A549 (cell line): ENCODE measurements at regions not wholly inside any gene's neighbourhood (a gene's known extent, or its start where the extent isn't known, plus 50 kb on each side); places are given as distances from the start of the nearest gene placed in this dataset.

Experiments
- ATAC-seq, 2 experiments: fragments of 200-7000 bp in 1 of 2; fragments of >200 bp in 1 of 2; cut with Nextera tagmentation in 1 of 2; cut with Tn5 transposase in 1 of 2; 3 replicates each; pipeline versions ENCODE4 v1.8.0 to v1.9.1; 2018 to 2020; ENCODE audit warnings: mild to moderate bottlenecking in 1 of 2, moderate library complexity in 1 of 2
- CTCF ChIA-PET: fragments of 300-600 bp; sonication (Branson Sonifier 250); formaldehyde crosslinking; extraction: SDS; loops from one replicate; lab custom pipeline; 2021; ENCODE audit warnings: antibody characterized with exemption, inconsistent platforms; lab: Yijun Ruan, JAX
- POLR2A ChIA-PET: fragments of 350-600 bp; formaldehyde crosslinking; extraction: SDS; loops from one replicate; lab custom pipeline; 2021; ENCODE audit warnings: antibody characterized with exemption, inconsistent platforms; lab: Yijun Ruan, JAX
- DNase-seq, 2 experiments: peaks; one replicate each; pipeline versions ENCODE4 v3.0.0 to v3.0.0-alpha.2; 2011 to 2016; ENCODE audit warnings: low read depth in 1 of 2, low spot score in 1 of 2
- FAIRE-seq: peaks from 2 replicates; lab custom pipeline; 2011; peaks lifted over from hg19 to GRCh38; lab: Jason Lieb, UNC
- H3K27ac ChIP-seq, 2 experiments: fragments of >200 bp; sonication (Bioruptor Twin); formaldehyde crosslinking; 3 replicates each; pipeline ENCODE4 v1.5.1; 2016 to 2017
- H3K4me1 ChIP-seq: fragments of >200 bp; sonication (Bioruptor Twin); formaldehyde crosslinking; 3 replicates; pipeline ENCODE4 v1.6.1; 2016
- H3K4me2 ChIP-seq: fragments of >200 bp; sonication (Bioruptor Twin); formaldehyde crosslinking; 3 replicates; pipeline ENCODE4 v1.6.1; 2016
- H3K4me3 ChIP-seq: fragments of >200 bp; sonication (Bioruptor Twin); formaldehyde crosslinking; 3 replicates; pipeline ENCODE4 v1.5.1; 2016
- H3K9me3 ChIP-seq: fragments of >200 bp; sonication (Bioruptor Twin); formaldehyde crosslinking; 3 replicates; pipeline ENCODE4 v1.6.1; 2016
- BHLHE40 ChIP-seq: IDR thresholded peaks from 2 replicates; pipeline ENCODE4 v1.6.1; 2012; ENCODE audit warnings: low read depth, low read length, inconsistent platforms
- CHD2 ChIP-seq: fragments of 150-350 bp; IDR thresholded peaks from 2 replicates; pipeline ENCODE4 v1.6.1; 2014; ENCODE audit warnings: low read length; ENCODE audit not compliant: partially characterized antibody
- CHD4 ChIP-seq: fragments of 200-600 bp; sonication (generic); IDR thresholded peaks from 2 replicates; pipeline ENCODE4 v1.6.1; 2016; ENCODE audit warnings: antibody characterized with exemption, mild to moderate bottlenecking, borderline replicate concordance
- EP300 ChIP-seq, 2 experiments: fragments of >200 bp; sonication (Bioruptor Twin); formaldehyde crosslinking; IDR thresholded peaks; 2 replicates in 1 of 2; 3 replicates in 1 of 2; pipeline ENCODE4 v1.6.1; 2016 to 2017
- FOSB ChIP-seq: fragments of 250-450 bp; sonication (Bioruptor Pico); IDR thresholded peaks from 2 replicates; pipeline ENCODE4 v1.5.0; 2020; ENCODE audit warnings: mild to moderate bottlenecking, moderate library complexity
- FOXS1 ChIP-seq: fragments of 250-450 bp; sonication (Bioruptor Pico); IDR thresholded peaks from 2 replicates; pipeline ENCODE4 v1.5.0; 2020; ENCODE audit warnings: mild to moderate bottlenecking, moderate library complexity
- GATA3 ChIP-seq: IDR thresholded peaks from 2 replicates; pipeline ENCODE4 v1.6.1; 2012; ENCODE audit warnings: borderline replicate concordance
- NFE2L2 ChIP-seq: fragments of 150-350 bp; conservative IDR thresholded peaks from 2 replicates; pipeline ENCODE4 v1.6.1; 2014; ENCODE audit warnings: low read length
- PHF8 ChIP-seq: fragments of 200-600 bp; sonication (generic); IDR thresholded peaks from 2 replicates; pipeline ENCODE4 v1.6.1; 2016; ENCODE audit warnings: low read depth, mild to moderate bottlenecking, antibody characterized with exemption, moderate library complexity, borderline replicate concordance
- RAD21 ChIP-seq, 2 experiments: fragments of >200 bp in 1 of 2; sonication (Bioruptor Twin) in 1 of 2; formaldehyde crosslinking in 1 of 2; IDR thresholded peaks in 1 of 2; conservative IDR thresholded peaks in 1 of 2; 2 replicates in 1 of 2; 3 replicates in 1 of 2; pipeline ENCODE4 v1.6.1; 2012 to 2018; ENCODE audit warnings: inconsistent platforms in 1 of 2
- RARB ChIP-seq: fragments of 250-450 bp; sonication (Bioruptor Pico); IDR thresholded peaks from 2 replicates; pipeline ENCODE4 v1.8.0; 2021; ENCODE audit warnings: mild to moderate bottlenecking, moderate library complexity
- TP53 ChIP-seq: fragments of 250-450 bp; sonication (Bioruptor Pico); IDR thresholded peaks from 2 replicates; pipeline ENCODE4 v1.5.0; 2021; ENCODE audit warnings: mild to moderate bottlenecking, moderate library complexity
- ZC3H11A ChIP-seq: fragments of 450-650 bp; IDR thresholded peaks from 2 replicates; pipeline ENCODE4 v1.6.1; 2014; ENCODE audit warnings: antibody characterized with exemption, mild to moderate bottlenecking
- ZNF302 ChIP-seq: fragments of 250-450 bp; sonication (Bioruptor Pico); IDR thresholded peaks from 2 replicates; pipeline ENCODE4 v1.9.0; 2021; ENCODE audit warnings: inconsistent platforms, mild to moderate bottlenecking, moderate library complexity
- WGBS: methylation state at CpG from one replicate; pipeline ENCODE4 v1.1.6; 2017; ENCODE audit errors: missing lambda C conversion rate; 5-methylcytosine and 5-hydroxymethylcytosine counted together
- TF ChIP-seq, protein P1 (sequence below): fragments of 150-350 bp; IDR thresholded peaks from 2 replicates; pipeline ENCODE4 v1.6.1; 2014; ENCODE audit warnings: low read depth, mild to moderate bottlenecking, low read length
- TF ChIP-seq, protein P2 (sequence below): fragments of 450-650 bp; IDR thresholded peaks from 2 replicates; pipeline ENCODE4 v1.6.1; 2014; ENCODE audit warnings: antibody characterized with exemption
- TF ChIP-seq, protein P3 (sequence below): fragments of 250-450 bp; sonication (Bioruptor Pico); IDR thresholded peaks from 2 replicates; pipeline ENCODE4 v1.5.0; 2021; ENCODE audit warnings: mild to moderate bottlenecking, moderate library complexity, borderline replicate concordance
- TF ChIP-seq, protein P4 (sequence below): IDR thresholded peaks from 2 replicates; pipeline ENCODE4 v1.6.1; 2012; ENCODE audit warnings: low read depth, borderline replicate concordance

DNA sequence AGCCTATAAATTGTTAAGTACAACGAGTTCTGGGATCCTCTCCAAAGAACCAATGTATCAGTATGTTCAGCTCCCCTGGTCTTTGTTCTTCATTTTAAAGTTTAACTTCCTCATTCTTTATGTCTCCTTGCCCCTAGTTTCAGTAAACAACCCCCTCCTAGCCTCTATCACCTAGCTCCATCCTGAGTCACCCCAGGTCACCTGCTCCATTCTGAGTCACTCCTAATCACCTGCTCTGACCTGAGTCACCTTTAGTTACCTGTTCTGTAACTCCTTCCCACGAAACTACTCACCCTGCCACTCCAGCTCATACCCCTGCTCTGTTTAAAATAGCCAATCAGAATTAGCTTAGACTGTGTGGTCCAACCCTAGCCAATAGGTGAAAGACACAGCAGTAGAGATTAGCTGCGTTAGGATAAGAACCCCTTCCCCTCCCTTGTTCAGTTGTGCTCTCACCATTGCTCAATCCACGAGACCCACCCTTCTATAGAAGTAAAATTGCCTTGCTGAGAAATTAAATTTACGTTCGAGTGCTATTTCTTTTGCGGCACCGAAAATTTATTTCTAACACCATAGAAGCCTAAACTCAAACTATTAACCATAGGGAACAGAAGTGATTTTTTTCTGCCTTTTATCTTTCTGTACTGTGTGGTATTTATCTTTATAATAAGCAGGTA is 245.0 kb upstream of the ADAMTS9 start:
- no peak for DNase-seq
- WGBS: 22% methylated on average over 7 of the region's 8 CpGs
- TF ChIP-seq ZNF302 (CRISPR knock-in tag) (no peak), ZC3H11A (no peak), RAD21 (conservative IDR thresholded peaks at IDR 0.05 in 1 of 2, IDR thresholded peaks at IDR 0.05 in 1 of 2) (no peak), PHF8 (no peak)
- TF ChIP-seq, protein P1, sequence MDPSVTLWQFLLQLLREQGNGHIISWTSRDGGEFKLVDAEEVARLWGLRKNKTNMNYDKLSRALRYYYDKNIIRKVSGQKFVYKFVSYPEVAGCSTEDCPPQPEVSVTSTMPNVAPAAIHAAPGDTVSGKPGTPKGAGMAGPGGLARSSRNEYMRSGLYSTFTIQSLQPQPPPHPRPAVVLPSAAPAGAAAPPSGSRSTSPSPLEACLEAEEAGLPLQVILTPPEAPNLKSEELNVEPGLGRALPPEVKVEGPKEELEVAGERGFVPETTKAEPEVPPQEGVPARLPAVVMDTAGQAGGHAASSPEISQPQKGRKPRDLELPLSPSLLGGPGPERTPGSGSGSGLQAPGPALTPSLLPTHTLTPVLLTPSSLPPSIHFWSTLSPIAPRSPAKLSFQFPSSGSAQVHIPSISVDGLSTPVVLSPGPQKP: no peak
- TF ChIP-seq, protein P2, sequence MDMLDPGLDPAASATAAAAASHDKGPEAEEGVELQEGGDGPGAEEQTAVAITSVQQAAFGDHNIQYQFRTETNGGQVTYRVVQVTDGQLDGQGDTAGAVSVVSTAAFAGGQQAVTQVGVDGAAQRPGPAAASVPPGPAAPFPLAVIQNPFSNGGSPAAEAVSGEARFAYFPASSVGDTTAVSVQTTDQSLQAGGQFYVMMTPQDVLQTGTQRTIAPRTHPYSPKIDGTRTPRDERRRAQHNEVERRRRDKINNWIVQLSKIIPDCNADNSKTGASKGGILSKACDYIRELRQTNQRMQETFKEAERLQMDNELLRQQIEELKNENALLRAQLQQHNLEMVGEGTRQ: no peak
- no peaks in the 10 kb centered on the region for H3K9me3 ChIP-seq
- ATAC-seq: no peak
- no peak overlapping the region for H3K4me3 ChIP-seq
- no peaks in the 10 kb centered on the region for H3K4me1 ChIP-seq
- no peak for FAIRE-seq
- CTCF ChIA-PET: no interaction called here
- no peak overlapping the region for H3K4me2 ChIP-seq
- H3K27ac ChIP-seq: no peak overlapping the region
- POLR2A ChIA-PET: no interaction called here

DNA sequence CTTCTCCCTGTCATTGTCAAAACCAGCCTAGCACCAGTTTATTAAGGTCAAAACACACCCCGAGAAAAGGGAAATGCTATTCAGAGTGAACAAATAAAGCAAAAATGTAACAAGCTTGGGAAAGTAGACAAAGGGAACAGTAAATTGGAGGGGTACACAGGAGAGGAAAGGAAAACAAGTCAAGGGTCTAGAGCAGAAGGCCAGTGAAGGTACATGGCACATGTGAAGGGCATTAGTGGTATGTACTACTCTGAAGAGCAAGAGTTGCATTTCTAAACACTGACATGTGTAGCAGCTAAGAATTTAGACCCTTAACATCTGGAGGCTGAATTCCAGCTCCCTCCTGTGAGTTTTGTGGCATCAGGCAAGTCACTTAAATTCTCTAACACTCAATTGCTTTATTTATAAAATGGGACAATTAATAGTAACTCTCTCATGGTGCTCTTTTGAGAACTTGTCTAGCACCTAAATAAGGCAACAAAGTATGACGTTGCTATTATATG is 244.3 kb upstream of the ADAMTS9 start:
- ChIA-PET POLR2A (no interaction called here), CTCF (no interaction called here)
- 14% methylated on average over 2 of the region's 2 CpGs for WGBS

DNA sequence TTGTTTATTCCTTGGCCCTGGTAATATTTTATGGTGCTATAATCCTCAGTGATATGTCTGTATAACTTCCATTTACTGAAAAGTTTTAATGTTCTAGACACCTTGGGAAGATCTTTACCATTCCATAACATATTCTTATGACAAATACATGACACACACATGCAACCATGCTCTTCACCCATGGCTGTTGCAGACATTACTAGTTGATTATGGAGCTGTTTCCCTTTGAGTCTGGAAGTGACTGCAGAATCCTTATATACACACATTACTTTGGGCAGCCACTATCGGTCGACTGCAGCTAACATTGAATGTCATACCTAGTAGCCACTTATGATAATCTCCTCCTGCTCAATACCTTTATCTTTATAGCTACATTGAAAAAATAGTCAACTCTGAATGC is 243.1 kb upstream of the ADAMTS9 start:
- no peak for FAIRE-seq
- no peak overlapping the region for H3K27ac ChIP-seq
- ChIA-PET POLR2A (no interaction called here), CTCF (no interaction called here)
- 24% methylated on average over 2 of the region's 2 CpGs for WGBS
- no peak for DNase-seq
- no peak overlapping the region for H3K4me3 ChIP-seq
- ATAC-seq: no peak
- no peak overlapping the region for H3K4me2 ChIP-seq
- H3K4me1 ChIP-seq: no peaks in the 10 kb centered on the region
- TF ChIP-seq CHD2: no peak
- TF ChIP-seq, protein P3, sequence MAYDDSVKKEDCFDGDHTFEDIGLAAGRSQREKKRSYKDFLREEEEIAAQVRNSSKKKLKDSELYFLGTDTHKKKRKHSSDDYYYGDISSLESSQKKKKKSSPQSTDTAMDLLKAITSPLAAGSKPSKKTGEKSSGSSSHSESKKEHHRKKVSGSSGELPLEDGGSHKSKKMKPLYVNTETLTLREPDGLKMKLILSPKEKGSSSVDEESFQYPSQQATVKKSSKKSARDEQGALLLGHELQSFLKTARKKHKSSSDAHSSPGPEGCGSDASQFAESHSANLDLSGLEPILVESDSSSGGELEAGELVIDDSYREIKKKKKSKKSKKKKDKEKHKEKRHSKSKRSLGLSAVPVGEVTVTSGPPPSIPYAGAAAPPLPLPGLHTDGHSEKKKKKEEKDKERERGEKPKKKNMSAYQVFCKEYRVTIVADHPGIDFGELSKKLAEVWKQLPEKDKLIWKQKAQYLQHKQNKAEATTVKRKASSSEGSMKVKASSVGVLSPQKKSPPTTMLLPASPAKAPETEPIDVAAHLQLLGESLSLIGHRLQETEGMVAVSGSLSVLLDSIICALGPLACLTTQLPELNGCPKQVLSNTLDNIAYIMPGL (CRISPR knock-in tag): no peak
- TF ChIP-seq, protein P4, sequence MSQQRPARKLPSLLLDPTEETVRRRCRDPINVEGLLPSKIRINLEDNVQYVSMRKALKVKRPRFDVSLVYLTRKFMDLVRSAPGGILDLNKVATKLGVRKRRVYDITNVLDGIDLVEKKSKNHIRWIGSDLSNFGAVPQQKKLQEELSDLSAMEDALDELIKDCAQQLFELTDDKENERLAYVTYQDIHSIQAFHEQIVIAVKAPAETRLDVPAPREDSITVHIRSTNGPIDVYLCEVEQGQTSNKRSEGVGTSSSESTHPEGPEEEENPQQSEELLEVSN: no peak
- TF ChIP-seq EP300 (IDR thresholded peaks at IDR 0.05): no peak
- no peaks in the 10 kb centered on the region for H3K9me3 ChIP-seq

More for the DNA sequence above, 244.3 kb upstream of the ADAMTS9 start:
- Histone ChIP-seq H3K4me2 (no peak overlapping the region), H3K9me3 (no peaks in the 10 kb centered on the region), H3K4me1 (no peaks in the 10 kb centered on the region), H3K4me3 (no peak overlapping the region), H3K27ac (no peak overlapping the region)
- TF ChIP-seq, protein P2: no peak
- TF ChIP-seq RARB (CRISPR knock-in tag): no peak
- no peak for TF ChIP-seq FOSB (CRISPR knock-in tag)
- TF ChIP-seq, protein P4: no peak
- TF ChIP-seq CHD4: no peak
- no peak for TF ChIP-seq GATA3
- no peak for TF ChIP-seq NFE2L2
- TF ChIP-seq ZNF302 (CRISPR knock-in tag): no peak
- no peak for TF ChIP-seq TP53
- TF ChIP-seq BHLHE40: no peak
- no peak for TF ChIP-seq FOXS1
- no peak for FAIRE-seq
- no peak for ATAC-seq
- DNase-seq: no peak
